Esophagus squamous epithelium (tissue), 5 donors: ENCODE measurements at regions not wholly inside any gene's neighbourhood (a gene's known extent, or its start where the extent isn't known, plus 50 kb on each side); places are given as distances from the start of the nearest gene placed in this dataset.

Experiments used
- DNase-seq: peaks from one replicate; lab custom pipeline; 2025; lab: John Stamatoyannopoulos, UW
- H3K27ac ChIP-seq, 4 donors: fragments of 200-600 bp; sonication (generic); one replicate each; pipeline ENCODE4 v1.5.1; 2016 to 2019; ENCODE audit warnings: mild to moderate bottlenecking in 1 of 4
- H3K27me3 ChIP-seq, 4 donors: fragments of 200-600 bp; sonication (generic); 1 replicate in 3 of 4; 2 replicates in 1 of 4; pipeline versions ENCODE4 v1.5.1 to v1.6.0; 2017 to 2021; ENCODE audit warnings: antibody characterized with exemption in 1 of 4
- H3K36me3 ChIP-seq, 3 donors: fragments of 200-600 bp; sonication (generic); one replicate each; pipeline ENCODE4 v1.5.1; 2016 to 2019
- H3K4me1 ChIP-seq, 3 donors: fragments of 200-600 bp; sonication (generic); one replicate each; pipeline ENCODE4 v1.5.1; 2017 to 2019
- H3K4me3 ChIP-seq, 4 donors: fragments of 200-600 bp; sonication (generic); 1 replicate in 3 of 4; 2 replicates in 1 of 4; pipeline ENCODE4 v1.5.1; 2016 to 2019; ENCODE audit warnings: mild to moderate bottlenecking in 2 of 4, moderate library complexity in 1 of 4
- H3K9me3 ChIP-seq, 3 donors: fragments of 200-600 bp; sonication (generic); one replicate each; pipeline ENCODE4 v1.5.1; 2016 to 2019
- CTCF ChIP-seq, 6 experiments: fragments of 450-650 bp in 4 of 6; fragments of 200-600 bp in 2 of 6; sonication (generic) in 2 of 6; IDR thresholded peaks; one replicate each; pipeline ENCODE4 v1.5.1; 2016 to 2019; ENCODE audit warnings: antibody characterized with exemption in 6 of 6, mild to moderate bottlenecking in 4 of 6, moderate library complexity in 4 of 6
- POLR2A ChIP-seq, 4 donors: fragments of 450-650 bp; IDR thresholded peaks; one replicate each; pipeline ENCODE4 v1.6.1; 2017; ENCODE audit warnings: antibody characterized with exemption in 4 of 4, mild to moderate bottlenecking in 4 of 4, moderate library complexity in 3 of 4
- WGBS, 2 donors: methylation state at CpG; one replicate each; pipeline ENCODE4 v1.1.5; 2018; 5-methylcytosine and 5-hydroxymethylcytosine counted together
- intact Hi-C: fragments of 100-400 bp; cut with DNase I; formaldehyde crosslinking; loops from one replicate; pipeline ENCODE4 v1.15.0; 2022
- donor health status: DM: yes; HTN: yes; CAD: no.

- H3K36me3 ChIP-seq = no peaks in the 10 kb centered on the region
- H3K4me1 ChIP-seq = no peaks in the 10 kb centered on the region
- no peaks in the 10 kb centered on the region for H3K27me3 ChIP-seq
- no peaks in the 10 kb centered on the region for H3K9me3 ChIP-seq
- no peak overlapping the region for H3K27ac ChIP-seq
- WGBS, 2 donors = 71 to 73% methylated on average over 3 of the region's 3 CpGs
- no peak overlapping the region for H3K4me3 ChIP-seq
- DNase-seq = no peak
- intact Hi-C loops = no loop called here
- TF ChIP-seq POLR2A (IDR thresholded peaks at IDR 0.05) (no peak), CTCF (IDR thresholded peaks at IDR 0.05) (no peak)
Observed at GRCh38 chr16:63453261-63453660, 1417.0 kb upstream of the CDH8 start.

GRCh38 chr16:63447121-63447520 lies 1410.9 kb upstream of the CDH8 start:
- Histone ChIP-seq H3K27ac (no peak overlapping the region), H3K9me3 (no peaks in the 10 kb centered on the region), H3K36me3 (no peaks in the 10 kb centered on the region), H3K27me3 (no peaks in the 10 kb centered on the region), H3K4me1 (no peaks in the 10 kb centered on the region), H3K4me3 (no peak overlapping the region)
- TF ChIP-seq CTCF (IDR thresholded peaks at IDR 0.05) (no peak), POLR2A (IDR thresholded peaks at IDR 0.05) (no peak)
- intact Hi-C loops = no loop called here
- DNase-seq = no peak
- WGBS, 2 donors = 33 to 54% methylated on average over 2 of the region's 2 CpGs

- Histone ChIP-seq H3K4me3 (no peak overlapping the region), H3K27me3 (no peaks in the 10 kb centered on the region), H3K9me3 (no peaks in the 10 kb centered on the region), H3K27ac (no peak overlapping the region), H3K4me1 (no peaks in the 10 kb centered on the region), H3K36me3 (no peaks in the 10 kb centered on the region)
- intact Hi-C loops = no loop called here
- WGBS, 2 donors = 63 to 73% methylated on average over 5 of the region's 5 CpGs
- TF ChIP-seq POLR2A (IDR thresholded peaks at IDR 0.05) (no peak), CTCF (IDR thresholded peaks at IDR 0.05) (no peak)
- DNase-seq = no peak
Observed at GRCh38 chr16:63442246-63442645, 1406.0 kb upstream of the CDH8 start.

- no peak overlapping the region for H3K4me3 ChIP-seq
- H3K27me3 ChIP-seq = no peaks in the 10 kb centered on the region
- H3K9me3 ChIP-seq = no peaks in the 10 kb centered on the region
- H3K36me3 ChIP-seq = no peaks in the 10 kb centered on the region
- no peak overlapping the region for H3K27ac ChIP-seq
- WGBS, 2 donors = 62 to 76% methylated on average over 3 of the region's 3 CpGs
- intact Hi-C loops = no loop called here
- TF ChIP-seq POLR2A (IDR thresholded peaks at IDR 0.05) (no peak), CTCF (IDR thresholded peaks at IDR 0.05) (no peak)
- no peak for DNase-seq
- no peaks in the 10 kb centered on the region for H3K4me1 ChIP-seq
Observed at GRCh38 chr16:63426275-63426870, 1390.1 kb upstream of the CDH8 start.

GRCh38 chr16:63422715-63423114 lies 1386.5 kb upstream of the CDH8 start:
- Histone ChIP-seq H3K27ac (no peak overlapping the region), H3K4me1 (no peaks in the 10 kb centered on the region), H3K4me3 (no peak overlapping the region), H3K36me3 (no peaks in the 10 kb centered on the region), H3K9me3 (no peaks in the 10 kb centered on the region), H3K27me3 (no peaks in the 10 kb centered on the region)
- intact Hi-C loops = no loop called here
- 70 to 96% methylated on average over 2 of the region's 2 CpGs for WGBS, 2 donors
- TF ChIP-seq CTCF (IDR thresholded peaks at IDR 0.05) (no peak), POLR2A (IDR thresholded peaks at IDR 0.05) (no peak)
- DNase-seq = no peak
